OCI-LY7 (cell line): ENCODE measurements at regions not wholly inside any gene's neighbourhood (a gene's known extent, or its start where the extent isn't known, plus 50 kb on each side); places are given as distances from the start of the nearest gene placed in this dataset.

ENCODE experiments used
- BruUV-seq: library from RNA; stranded (reverse); fragments of 400-500 nt; replicated peaks from 2 replicates; lab custom pipeline; 2021; lab: Mats Ljungman, UMichigan
- CTCF ChIA-PET: fragments of 300-600 bp; sonication (Branson Sonifier 250); formaldehyde crosslinking; loops from one replicate; lab custom pipeline; 2022; ENCODE audit warnings: antibody characterized with exemption; ENCODE audit not compliant: unreplicated experiment; lab: Charles Lee
- POLR2A ChIA-PET: fragments of 300-600 bp; sonication (Branson Sonifier 250); formaldehyde crosslinking; loops from one replicate; lab custom pipeline; 2022; ENCODE audit warnings: antibody characterized with exemption; lab: Charles Lee
- DNase-seq: peaks from one replicate; pipeline ENCODE4 v3.0.0-alpha.2; 2015; ENCODE audit warnings: low spot score
- H2AFZ ChIP-seq: fragments of 200-600 bp; sonication (generic), shearing (Covaris generic); 2 replicates; pipeline ENCODE4 v1.6.1; 2014; ENCODE audit warnings: mild to moderate bottlenecking, antibody characterized with exemption, low read length, moderate library complexity
- H3K27ac ChIP-seq: fragments of 200-600 bp; sonication (generic); 2 replicates; pipeline ENCODE4 v1.5.1; 2014; ENCODE audit warnings: mixed run types, low read depth, mild to moderate bottlenecking, moderate library complexity, low read length, inconsistent platforms; ENCODE audit not compliant: poor library complexity, severe bottlenecking
- H3K36me3 ChIP-seq: fragments of 200-600 bp; sonication (generic); 2 replicates; pipeline ENCODE4 v1.6.1; 2014; ENCODE audit warnings: mild to moderate bottlenecking, antibody characterized with exemption, low read length, moderate library complexity, mixed read lengths; ENCODE audit not compliant: insufficient read depth
- H3K4me1 ChIP-seq: fragments of 200-600 bp; sonication (generic); 2 replicates; pipeline ENCODE4 v1.5.1; 2014; ENCODE audit warnings: mild to moderate bottlenecking, low read length; ENCODE audit not compliant: insufficient read depth, poor library complexity, severe bottlenecking
- H3K4me2 ChIP-seq: fragments of 200-600 bp; sonication (generic); 2 replicates; pipeline ENCODE4 v1.6.1; 2014; ENCODE audit warnings: mild to moderate bottlenecking, low read length
- H3K4me3 ChIP-seq: fragments of 200-600 bp; sonication (generic); 2 replicates; pipeline ENCODE4 v1.5.1; 2014; ENCODE audit warnings: mild to moderate bottlenecking, low read depth, low read length; ENCODE audit not compliant: poor library complexity, severe bottlenecking
- H3K79me2 ChIP-seq: fragments of 200-600 bp; sonication (generic); 2 replicates; pipeline ENCODE4 v1.6.1; 2016; ENCODE audit warnings: low read depth, mild to moderate bottlenecking, low read length, moderate library complexity, mixed read lengths; ENCODE audit not compliant: insufficient read depth
- H3K9me2 ChIP-seq: fragments of 200-600 bp; sonication (generic); 2 replicates; pipeline ENCODE4 v1.6.1; 2016; ENCODE audit warnings: mild to moderate bottlenecking, low read length, mixed read lengths; ENCODE audit not compliant: insufficient read depth
- H3K9me3 ChIP-seq: fragments of 200-600 bp; sonication (generic); 2 replicates; pipeline ENCODE4 v1.6.1; 2014; ENCODE audit warnings: mild to moderate bottlenecking, mixed run types, low read length, mixed read lengths
- H4K20me1 ChIP-seq: fragments of 200-600 bp; sonication (generic); 2 replicates; pipeline ENCODE4 v1.6.1; 2014; ENCODE audit warnings: mild to moderate bottlenecking, antibody characterized with exemption, low read length, moderate library complexity, mixed read lengths; ENCODE audit not compliant: insufficient read depth
- CTCF ChIP-seq: fragments of 200-600 bp; sonication (generic); conservative IDR thresholded peaks from 2 replicates; pipeline ENCODE4 v1.5.1; 2014; ENCODE audit warnings: mild to moderate bottlenecking, antibody characterized with exemption, low read length, moderate library complexity, mixed read lengths
- EZH2phosphoT487 ChIP-seq: fragments of 200-600 bp; sonication (generic); IDR thresholded peaks from 2 replicates; pipeline ENCODE4 v1.6.1; 2018; ENCODE audit warnings: low read depth, borderline replicate concordance, mild to moderate bottlenecking, mixed run types, antibody characterized with exemption, low read length, moderate library complexity, mixed read lengths
- intact Hi-C: fragments of 100-400 bp; cut with micrococcal nuclease; formaldehyde crosslinking; loops from one replicate; pipeline ENCODE4 v1.10.0; 2022; ENCODE audit not compliant: unreplicated experiment

DNA sequence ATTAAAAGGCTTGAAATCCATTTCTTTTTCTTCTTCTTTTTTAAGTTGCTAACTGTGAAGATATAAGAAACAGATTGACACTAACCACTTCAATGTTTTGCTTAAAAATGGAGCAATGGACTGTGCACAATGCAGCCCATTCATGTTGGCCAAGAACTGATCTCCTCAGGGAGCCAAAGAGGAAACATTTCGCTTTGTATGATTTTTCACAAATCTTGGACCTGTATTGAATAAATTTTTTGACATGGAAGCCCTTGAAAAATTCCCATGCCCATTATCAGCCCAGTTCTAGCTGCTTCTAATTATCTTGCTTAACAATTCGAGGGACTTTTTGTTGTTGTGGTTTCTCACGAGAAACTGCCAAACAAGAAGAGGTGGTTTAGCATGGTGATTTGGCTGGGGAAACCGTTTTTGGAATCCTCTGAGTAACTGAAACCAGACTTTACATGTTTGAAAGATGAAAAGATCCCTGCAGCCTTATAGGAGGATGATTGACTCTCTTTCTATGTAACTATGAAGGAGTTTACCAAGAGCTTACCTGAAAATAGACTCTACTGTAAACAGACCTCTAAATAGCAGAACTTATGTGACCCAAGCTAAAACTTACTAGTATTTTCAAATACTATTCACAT, 1389.4 kb upstream of the GOT2 start:
- H3K36me3 ChIP-seq = no peaks in the 10 kb centered on the region
- no peak overlapping the region for H3K4me3 ChIP-seq
- TF ChIP-seq CTCF = no peak
- no peak for TF ChIP-seq EZH2phosphoT487
- H3K27ac ChIP-seq = no peak overlapping the region
- H3K4me2 ChIP-seq = no peak overlapping the region
- BruUV-seq = no TSS peak
- H4K20me1 ChIP-seq = no peaks in the 10 kb centered on the region
- intact Hi-C loops = no loop called here
- no peaks in the 10 kb centered on the region for H3K9me3 ChIP-seq
- ChIA-PET CTCF (no interaction called here), POLR2A (interaction anchor here (0.7 kb wide), 1 partner anchor 71 kb away, joined by 4 read pairs; no protein-coding TSS in a partner anchor)
- H3K9me2 ChIP-seq = no peaks in the 10 kb centered on the region
- no peaks in the 10 kb centered on the region for H3K79me2 ChIP-seq
- H3K4me1 ChIP-seq = no peaks in the 10 kb centered on the region
- no peak overlapping the region for H2AFZ ChIP-seq
- DNase-seq = no peak

DNA sequence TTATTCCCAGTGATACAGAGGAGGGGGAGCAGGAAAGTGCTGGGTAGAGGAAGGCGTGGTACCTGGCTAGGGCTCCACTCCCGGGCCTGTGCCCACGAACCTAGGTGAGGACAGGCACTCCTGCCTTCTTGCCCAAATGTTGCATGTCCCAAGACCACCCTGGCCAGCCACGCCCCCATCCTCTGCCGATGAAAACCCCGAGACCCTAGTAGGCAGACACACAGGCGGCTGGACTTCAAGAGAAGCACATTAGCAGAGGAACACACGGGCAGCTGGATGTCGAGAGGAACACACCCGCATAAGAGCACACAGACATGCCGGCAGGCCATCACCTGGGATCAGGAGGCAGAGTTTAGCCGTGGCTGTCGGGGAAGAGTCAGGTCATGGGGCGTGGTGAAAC, 1386.5 kb upstream of the GOT2 start:
- ChIA-PET POLR2A (no interaction called here), CTCF (no interaction called here)
- Histone ChIP-seq H3K9me2 (no peaks in the 10 kb centered on the region), H3K79me2 (no peaks in the 10 kb centered on the region), H3K9me3 (no peaks in the 10 kb centered on the region), H4K20me1 (no peaks in the 10 kb centered on the region), H2AFZ (no peak overlapping the region), H3K27ac (no peak overlapping the region), H3K36me3 (no peaks in the 10 kb centered on the region), H3K4me2 (no peak overlapping the region), H3K4me3 (no peak overlapping the region), H3K4me1 (no peaks in the 10 kb centered on the region)
- no peak for TF ChIP-seq CTCF
- DNase-seq = no peak
- no TSS peak for BruUV-seq
- intact Hi-C loops = no loop called here

GRCh38 chr16:60110531-60110930, 1376.4 kb upstream of the GOT2 start:
- Histone ChIP-seq H3K79me2 (no peaks in the 10 kb centered on the region), H3K9me2 (no peaks in the 10 kb centered on the region), H4K20me1 (no peaks in the 10 kb centered on the region), H3K4me1 (no peaks in the 10 kb centered on the region), H3K27ac (no peak overlapping the region), H2AFZ (no peak overlapping the region), H3K4me2 (no peak overlapping the region), H3K4me3 (no peak overlapping the region), H3K36me3 (no peaks in the 10 kb centered on the region), H3K9me3 (no peaks in the 10 kb centered on the region)
- no peak for DNase-seq
- intact Hi-C loops = no loop called here
- no TSS peak for BruUV-seq
- TF ChIP-seq CTCF (no peak), EZH2phosphoT487 (no peak)
- CTCF ChIA-PET = no interaction called here
- POLR2A ChIA-PET = no interaction called here
